ENCODE measurements at regions not wholly inside any gene's neighbourhood (a gene's known extent, or its start where the extent isn't known, plus 50 kb on each side); places are given as distances from the start of the nearest gene placed in this dataset.

- no peak for DNase-seq
- no peaks in the 10 kb centered on the region for H3K79me2 ChIP-seq (ENCODE audit: low read length)
- no peak overlapping the region for H3K4me2 ChIP-seq (ENCODE audit: low read depth, low read length)
- TF ChIP-seq CTCF (IDR thresholded peaks at IDR 0.05; ENCODE audit: low read length), result no peak
- no peak for TF ChIP-seq EZH2 (optimal IDR thresholded peaks at IDR 0.05; ENCODE audit: low read depth, low read length)
- no peaks in the 10 kb centered on the region for H3K27me3 ChIP-seq (replicated peaks; ENCODE audit: insufficient read depth, low read length)
- H3F3A ChIP-seq (ENCODE audit: insufficient read depth, low read length), result no peaks in the 10 kb centered on the region
- no peak overlapping the region for H2AFZ ChIP-seq (ENCODE audit: low read length)
- no peaks in the 10 kb centered on the region for H3K4me1 ChIP-seq (ENCODE audit: low read length)
- H3K9ac ChIP-seq (ENCODE audit: low read length), result no peak overlapping the region
- H3K36me3 ChIP-seq (replicated peaks; ENCODE audit: insufficient read depth, low read length), result no peaks in the 10 kb centered on the region
- no peaks in the 10 kb centered on the region for H3K9me2 ChIP-seq (replicated peaks; ENCODE audit: insufficient read depth, low read length)
- H4K20me1 ChIP-seq (ENCODE audit: insufficient read depth, low read length), result no peaks in the 10 kb centered on the region
- H3K9me3 ChIP-seq (replicated peaks; ENCODE audit: insufficient read depth, low read length), result no peaks in the 10 kb centered on the region
- no peak overlapping the region for H3K27ac ChIP-seq (ENCODE audit: low read length)
- H3K4me3 ChIP-seq (ENCODE audit: low read length), result no peak overlapping the region
Observed at GRCh38 chr2:57160976-57161375, 885.6 kb upstream of the VRK2 start.

- no peak overlapping the region for H3K4me2 ChIP-seq (ENCODE audit: low read depth, low read length)
- no peaks in the 10 kb centered on the region for H3K9me2 ChIP-seq (replicated peaks; ENCODE audit: insufficient read depth, low read length)
Observed at GRCh38 chr2:57177176-57177575, 869.4 kb upstream of the VRK2 start.

GRCh38 chr2:57180042-57180567, 866.5 kb upstream of the VRK2 start:
- TF ChIP-seq CTCF (IDR thresholded peaks at IDR 0.05; ENCODE audit: low read length) (no peak), EZH2phosphoT487 (IDR thresholded peaks at IDR 0.05; ENCODE audit: low read length) (no peak), EZH2 (optimal IDR thresholded peaks at IDR 0.05; ENCODE audit: low read depth, low read length) (no peak)
- Histone ChIP-seq H3K9me2 (replicated peaks; ENCODE audit: insufficient read depth, low read length) (no peaks in the 10 kb centered on the region), H3K27ac (ENCODE audit: low read length) (no peak overlapping the region), H3K27me3 (replicated peaks; ENCODE audit: insufficient read depth, low read length) (no peaks in the 10 kb centered on the region), H3F3A (ENCODE audit: insufficient read depth, low read length) (no peaks in the 10 kb centered on the region), H2AFZ (ENCODE audit: low read length) (no peak overlapping the region), H3K4me3 (ENCODE audit: low read length) (no peak overlapping the region), H4K20me1 (ENCODE audit: insufficient read depth, low read length) (no peaks in the 10 kb centered on the region), H3K9ac (ENCODE audit: low read length) (no peak overlapping the region), H3K4me1 (ENCODE audit: low read length) (no peaks in the 10 kb centered on the region), H3K36me3 (replicated peaks; ENCODE audit: insufficient read depth, low read length) (no peaks in the 10 kb centered on the region), H3K79me2 (ENCODE audit: low read length) (no peaks in the 10 kb centered on the region), H3K4me2 (ENCODE audit: low read depth, low read length) (no peak overlapping the region), H3K9me3 (replicated peaks; ENCODE audit: insufficient read depth, low read length) (no peaks in the 10 kb centered on the region)
- no peak for DNase-seq

More at GRCh38 chr2:57177176-57177575, 869.4 kb upstream of the VRK2 start:
- Histone ChIP-seq H3K79me2 (ENCODE audit: low read length) (no peaks in the 10 kb centered on the region), H3K27ac (ENCODE audit: low read length) (no peak overlapping the region), H4K20me1 (ENCODE audit: insufficient read depth, low read length) (no peaks in the 10 kb centered on the region), H3K27me3 (replicated peaks; ENCODE audit: insufficient read depth, low read length) (no peaks in the 10 kb centered on the region), H2AFZ (ENCODE audit: low read length) (no peak overlapping the region), H3K4me3 (ENCODE audit: low read length) (no peak overlapping the region), H3K9me3 (replicated peaks; ENCODE audit: insufficient read depth, low read length) (no peaks in the 10 kb centered on the region), H3K36me3 (replicated peaks; ENCODE audit: insufficient read depth, low read length) (no peaks in the 10 kb centered on the region), H3F3A (ENCODE audit: insufficient read depth, low read length) (no peaks in the 10 kb centered on the region), H3K9ac (ENCODE audit: low read length) (no peak overlapping the region), H3K4me1 (ENCODE audit: low read length) (no peaks in the 10 kb centered on the region)
- no peak for DNase-seq
- TF ChIP-seq EZH2 (optimal IDR thresholded peaks at IDR 0.05; ENCODE audit: low read depth, low read length) (no peak), CTCF (IDR thresholded peaks at IDR 0.05; ENCODE audit: low read length) (no peak), EZH2phosphoT487 (IDR thresholded peaks at IDR 0.05; ENCODE audit: low read length) (no peak)
